Hippocampal formation (tissue), 2 donors: ENCODE measurements at regions not wholly inside any gene's neighbourhood (a gene's known extent, or its start where the extent isn't known, plus 50 kb on each side); places are given as distances from the start of the nearest gene placed in this dataset.

Experiments used
- DNase-seq, 2 donors: peaks; one replicate each; lab custom pipeline; 2025; lab: John Stamatoyannopoulos, UW

DNA sequence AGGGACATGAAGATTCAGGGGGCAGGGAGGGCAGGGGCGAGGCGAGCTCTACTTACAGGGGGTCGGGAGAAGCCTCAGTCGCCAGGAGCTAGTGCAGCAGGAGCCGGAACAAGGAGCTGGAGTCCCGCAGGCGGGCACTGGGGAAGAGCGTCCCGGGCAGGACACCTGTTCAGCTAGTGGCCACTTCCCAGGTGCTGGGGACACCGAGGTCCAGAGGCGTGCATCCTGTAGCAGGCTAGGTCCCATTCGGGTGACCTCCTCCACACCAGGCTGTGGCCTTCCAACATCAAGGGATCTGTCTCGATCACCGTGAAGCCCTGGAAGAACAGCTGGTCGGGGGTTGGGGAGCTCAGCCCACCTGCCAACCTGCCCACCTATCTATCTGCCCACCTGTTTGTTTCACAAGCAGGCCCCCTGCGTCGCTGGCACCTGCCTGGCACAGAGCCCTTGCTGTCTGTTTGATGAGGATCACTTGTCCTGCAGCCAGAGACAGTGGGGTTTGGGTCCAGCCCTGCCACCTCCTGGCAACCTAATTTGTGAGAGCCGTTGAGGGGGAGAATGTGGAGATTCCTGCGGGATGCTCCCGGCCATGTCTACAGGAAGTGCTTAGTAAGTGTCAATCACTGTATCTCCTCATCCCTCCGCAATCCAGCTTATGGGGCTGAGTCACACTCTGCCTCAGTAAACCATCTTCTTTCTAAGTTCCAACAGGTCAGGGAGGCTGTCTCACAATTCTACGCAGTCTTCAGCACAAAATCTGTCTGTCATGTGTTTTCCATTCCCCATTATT, 940.9 kb downstream of the BRD1 start:
- DNase-seq: no peak

DNA sequence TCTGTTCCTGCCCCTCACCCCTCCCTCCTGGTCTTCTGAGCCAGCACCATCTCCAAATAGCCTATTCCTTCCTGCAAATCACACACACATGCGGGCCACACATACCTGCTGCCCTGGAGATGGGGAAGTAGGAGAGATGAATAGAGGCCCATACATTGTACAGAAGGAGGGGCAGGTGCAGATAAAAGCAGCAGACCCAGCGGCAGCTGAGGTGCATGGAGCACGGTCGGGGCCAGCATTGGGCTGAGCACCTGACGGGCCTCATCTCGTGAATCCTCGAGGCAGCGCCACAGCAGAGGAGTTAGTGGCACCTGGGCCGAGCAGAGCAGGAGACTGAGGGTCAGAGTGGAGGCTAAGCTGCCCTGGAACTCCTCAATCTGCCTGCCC, 941.8 kb downstream of the BRD1 start:
- no peak for DNase-seq

DNA sequence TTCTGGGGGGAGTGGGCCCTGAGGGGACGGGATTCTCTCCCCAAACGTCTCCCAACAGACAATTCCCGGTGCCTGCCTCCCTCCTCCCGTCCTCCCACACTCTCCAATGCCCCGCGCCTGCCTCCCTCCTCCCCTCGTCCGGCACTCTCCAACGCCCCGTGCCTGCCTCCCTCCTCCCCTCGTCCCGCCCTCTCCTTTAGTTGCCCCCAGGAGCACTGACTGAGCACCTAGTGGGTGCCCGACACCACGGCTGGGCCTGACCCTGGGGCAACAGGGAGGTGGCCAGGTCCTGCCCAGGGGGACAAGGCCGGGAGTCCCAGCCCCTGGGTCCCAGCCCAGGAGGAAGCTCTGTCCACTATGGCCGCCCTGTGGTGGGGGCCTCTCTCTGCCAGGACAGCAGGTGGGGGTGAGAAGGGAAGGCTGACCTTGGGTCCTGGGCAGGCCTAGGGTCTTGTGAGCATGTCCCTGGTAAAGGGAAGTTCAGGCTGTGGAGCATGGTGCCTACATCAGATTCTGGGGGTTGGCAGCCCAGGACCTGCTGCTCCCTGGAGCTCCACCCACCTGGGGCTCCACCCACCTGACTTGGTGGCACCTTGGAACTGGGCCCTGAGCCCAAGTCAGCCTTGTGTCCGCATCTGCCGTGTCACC, 942.3 kb downstream of the BRD1 start:
- DNase-seq: no peak

DNA sequence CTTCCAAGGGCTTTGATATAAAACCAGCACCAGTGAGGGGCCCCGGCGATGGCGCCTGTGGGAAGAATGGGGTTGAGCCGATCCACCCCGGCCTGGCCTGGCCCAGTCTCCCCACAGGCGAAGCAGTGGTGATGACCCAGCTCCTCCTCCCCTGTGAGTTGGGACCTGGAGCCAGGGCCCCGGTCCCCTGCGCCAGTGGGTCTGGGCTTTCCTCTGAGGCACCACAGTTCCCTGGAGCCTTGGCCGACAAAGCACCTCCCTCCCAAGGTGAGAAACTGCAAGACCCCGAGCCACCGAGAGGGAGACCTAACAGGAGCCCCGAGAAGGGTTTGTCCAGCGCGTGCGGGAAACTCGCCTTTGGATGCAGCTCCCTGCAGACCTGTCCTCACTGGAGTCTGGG, 942.9 kb downstream of the BRD1 start:
- DNase-seq: no peak

DNA sequence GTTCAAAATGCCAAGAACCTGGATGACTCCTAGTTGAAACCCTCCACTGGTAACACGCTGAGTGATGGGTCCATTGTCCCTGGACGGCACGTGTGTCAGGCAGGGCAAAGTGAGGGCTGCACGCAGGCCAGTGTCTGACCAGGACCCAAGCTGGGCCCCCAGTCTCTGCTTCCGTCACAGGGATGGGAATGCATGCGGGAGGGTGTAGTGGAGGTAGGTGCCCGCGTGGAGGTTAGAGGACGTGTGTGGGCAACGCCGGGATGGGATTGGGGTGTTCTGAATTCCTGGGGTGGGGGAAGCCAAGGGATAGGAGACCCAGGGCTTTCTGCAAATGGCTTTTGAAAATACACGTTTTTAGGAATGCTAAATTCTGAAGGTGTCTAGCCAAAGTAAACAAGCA, 943.3 kb downstream of the BRD1 start:
- no peak for DNase-seq

DNA sequence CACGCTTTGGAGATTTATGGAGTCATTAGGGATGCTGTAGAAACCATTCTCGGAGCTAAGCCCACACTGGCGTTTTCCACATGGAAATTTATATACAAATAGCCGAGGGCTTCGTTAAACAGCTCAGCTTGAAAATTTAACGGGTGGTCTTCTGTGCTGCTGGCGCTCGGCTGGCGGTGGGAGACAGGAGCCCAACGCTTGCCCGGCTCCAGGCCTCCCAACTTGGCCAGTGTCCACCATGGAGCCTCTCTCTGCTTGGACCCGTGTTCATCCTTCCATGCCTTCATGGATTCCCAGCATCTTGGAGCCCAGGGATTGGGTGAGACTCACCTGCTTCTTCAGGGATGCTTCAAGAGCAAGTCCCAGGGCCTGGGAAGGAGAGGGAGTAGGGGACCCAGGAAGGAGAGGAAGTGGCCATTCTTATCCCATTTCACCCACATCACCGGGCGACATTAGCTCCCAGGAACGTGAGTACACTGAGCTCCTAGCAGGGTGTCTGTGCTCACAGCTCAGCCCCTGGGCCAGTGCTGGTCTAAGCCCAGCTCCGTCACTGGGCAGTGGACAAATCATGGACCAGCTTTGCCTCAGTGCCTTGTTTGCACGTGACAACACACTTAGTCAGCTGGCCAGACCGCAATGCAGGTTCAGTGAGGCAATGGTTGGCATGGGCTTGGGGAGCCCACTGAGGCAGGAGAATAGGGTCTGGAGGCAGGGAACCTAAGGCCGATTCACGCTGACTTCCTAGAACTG, 944.3 kb downstream of the BRD1 start:
- no peak for DNase-seq

DNA sequence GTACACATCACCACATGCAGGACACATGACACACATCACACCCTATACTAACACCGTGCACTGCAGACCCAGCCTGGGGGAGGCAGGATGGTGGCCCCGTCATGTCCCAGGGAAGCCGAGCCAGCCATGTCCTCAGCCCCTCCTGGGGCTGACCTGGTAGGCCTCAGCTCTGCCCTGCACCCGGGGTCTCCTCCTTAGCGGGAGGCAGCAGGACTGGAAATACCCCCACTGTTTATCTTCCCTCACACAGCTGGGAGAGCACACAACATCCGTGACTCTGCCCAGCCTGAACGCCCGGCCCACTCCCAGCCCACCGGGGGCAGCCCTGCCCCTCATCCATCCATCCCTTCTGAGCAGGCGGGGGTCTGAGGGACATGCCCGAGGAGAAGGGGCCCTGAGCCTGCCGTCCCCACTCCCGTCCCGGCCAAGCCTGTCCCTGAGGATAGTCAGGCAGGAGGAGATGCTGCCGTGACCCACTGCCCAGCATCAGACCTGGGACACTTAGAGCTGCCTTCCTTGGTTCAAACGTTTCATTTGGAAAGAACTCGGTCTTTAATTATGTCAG, 945.0 kb downstream of the BRD1 start:
- DNase-seq: no peak

DNA sequence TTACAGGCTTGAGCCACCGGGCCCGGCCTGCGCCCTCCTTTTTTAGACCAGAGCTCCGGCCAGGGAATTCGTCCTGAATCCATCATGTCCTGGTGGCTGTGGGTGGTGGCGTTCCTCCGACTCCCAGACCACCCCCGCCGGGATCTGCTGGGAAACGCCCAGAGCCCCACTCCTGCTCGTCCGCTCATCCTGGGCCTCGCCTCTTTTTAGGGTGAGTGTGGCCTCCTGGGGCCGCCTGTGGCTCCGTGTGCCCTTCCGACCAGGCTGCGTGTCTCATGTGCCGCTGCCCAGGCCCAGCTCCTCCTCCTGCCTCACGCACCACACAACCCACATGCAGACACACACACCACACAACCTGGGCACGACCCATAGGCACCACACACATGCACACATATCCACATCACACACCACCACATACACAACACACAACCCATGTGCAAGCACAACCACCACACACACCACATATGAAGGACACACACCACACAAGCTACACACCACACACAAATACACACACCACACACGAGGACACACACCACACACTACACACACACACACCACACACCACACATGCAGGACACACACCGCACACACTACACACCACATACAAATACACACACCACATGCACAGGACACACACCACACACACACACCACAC, 946.2 kb downstream of the BRD1 start:
- DNase-seq: no peak

DNA sequence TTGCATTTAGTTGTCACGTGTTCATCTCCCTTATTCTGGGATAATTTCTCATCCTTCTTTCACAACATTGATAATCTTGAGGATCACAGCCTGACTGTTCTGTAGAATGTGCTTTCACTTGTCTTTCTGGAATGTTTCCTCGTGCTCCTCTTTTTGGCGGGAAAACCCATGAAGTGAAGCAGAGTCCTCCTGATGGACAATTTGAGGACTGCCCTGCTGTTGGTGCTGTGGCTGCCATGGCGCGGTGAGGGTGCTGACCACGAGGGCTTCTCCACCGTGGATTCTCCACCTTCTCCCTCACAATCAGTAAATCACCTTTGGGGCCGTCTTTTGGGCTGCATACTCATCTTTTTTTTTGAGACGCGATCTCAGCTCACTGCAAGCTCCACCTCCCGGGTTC, 946.9 kb downstream of the BRD1 start:
- DNase-seq: no peak

DNA sequence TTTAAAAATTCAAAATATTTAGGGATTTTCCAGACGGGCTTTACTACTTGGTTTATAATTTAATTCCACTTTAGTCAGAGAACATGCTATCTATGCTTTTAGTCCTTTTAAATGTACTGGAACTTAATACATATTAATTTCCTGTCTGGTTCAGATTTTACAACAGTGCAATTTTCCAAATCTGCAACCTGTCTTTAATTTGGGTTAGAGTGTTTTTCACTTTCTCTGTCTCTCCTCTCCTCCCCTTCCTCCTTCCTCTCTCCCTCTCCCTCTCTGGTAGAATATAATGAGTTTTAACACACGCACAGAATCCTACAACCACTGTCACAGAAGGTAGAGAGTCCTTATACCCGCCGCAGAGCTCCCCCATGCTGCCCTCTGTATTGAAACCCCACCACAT, 950.7 kb downstream of the BRD1 start:
- DNase-seq: no peak

DNA sequence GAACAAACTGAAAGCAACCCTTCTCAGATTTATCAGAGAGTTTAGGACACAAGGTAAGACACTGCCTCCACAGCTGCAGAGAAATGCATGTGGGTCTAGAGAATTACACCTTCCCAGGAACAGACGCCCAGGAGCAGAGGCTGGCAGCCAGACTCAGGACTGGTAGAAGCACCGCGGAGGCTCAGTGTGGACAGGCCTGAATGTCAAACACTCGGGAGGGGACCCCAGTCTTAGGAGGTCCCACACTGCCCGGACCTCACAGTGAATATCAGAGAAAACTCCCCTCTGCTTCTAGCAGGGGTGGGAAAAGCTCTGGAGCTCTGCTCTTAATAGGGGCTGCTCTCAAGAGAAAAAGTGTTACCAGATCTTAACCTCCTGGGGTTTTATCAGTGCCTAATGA, 952.7 kb downstream of the BRD1 start:
- no peak for DNase-seq

DNA sequence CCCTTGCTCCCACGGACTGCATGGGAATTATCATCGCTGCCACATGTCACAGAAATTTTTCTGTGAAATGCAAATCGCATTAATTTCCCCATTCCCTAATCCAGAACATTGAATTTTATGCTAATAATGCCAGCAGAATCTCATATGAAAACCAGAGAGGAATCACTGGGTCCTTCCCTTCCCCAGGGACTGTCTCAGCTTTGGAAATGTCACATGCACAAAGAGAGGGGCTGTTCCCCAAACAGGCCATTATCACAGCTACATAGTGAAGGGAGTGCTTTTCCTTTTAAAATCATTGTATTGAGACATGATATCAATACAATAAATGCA, 954.5 kb downstream of the BRD1 start:
- no peak for DNase-seq

DNA sequence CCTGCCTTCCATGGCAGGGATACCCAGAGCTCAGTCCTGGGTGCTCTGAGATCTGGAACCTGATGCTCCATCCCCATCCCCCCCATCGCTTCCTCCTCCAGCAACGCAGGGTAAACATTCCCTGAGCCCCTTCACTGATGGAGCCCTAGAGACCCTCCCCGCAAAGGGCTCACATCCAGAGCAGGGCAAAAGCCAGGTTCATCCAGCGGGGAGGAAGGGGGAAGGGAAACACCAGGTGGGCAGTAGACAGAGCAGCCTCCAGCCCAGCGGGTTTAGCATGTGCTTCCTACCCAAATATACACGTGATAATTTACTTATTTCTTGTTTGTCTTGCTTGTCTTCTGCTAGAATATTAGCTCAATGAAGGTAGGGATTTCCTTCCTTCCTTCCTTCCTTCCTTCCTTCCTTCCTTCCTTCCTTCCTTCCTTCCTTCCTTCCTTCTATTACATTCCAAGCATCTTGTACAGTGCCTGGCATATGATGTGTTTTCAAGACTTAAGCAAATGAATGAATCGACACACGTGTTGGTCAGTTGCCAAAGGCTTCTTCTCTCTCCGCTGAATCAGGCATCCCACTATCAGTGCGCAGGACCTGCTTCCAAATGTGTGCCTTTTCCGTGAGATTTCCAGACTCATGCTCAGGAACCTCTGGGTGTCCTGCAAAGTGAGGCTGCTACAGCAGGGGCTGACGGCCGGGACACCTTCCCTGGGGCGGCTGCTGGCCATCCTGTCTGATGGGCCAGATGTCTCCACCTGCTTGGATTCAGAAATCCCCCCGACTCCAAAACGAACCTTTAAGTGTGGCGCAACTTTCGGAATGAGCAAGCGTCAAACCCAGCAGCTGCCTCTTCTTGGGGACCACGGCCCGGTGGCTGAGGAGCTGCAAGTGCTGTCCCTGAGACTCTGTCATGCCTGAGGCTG, 955.1 kb downstream of the BRD1 start:
- no peak for DNase-seq

DNA sequence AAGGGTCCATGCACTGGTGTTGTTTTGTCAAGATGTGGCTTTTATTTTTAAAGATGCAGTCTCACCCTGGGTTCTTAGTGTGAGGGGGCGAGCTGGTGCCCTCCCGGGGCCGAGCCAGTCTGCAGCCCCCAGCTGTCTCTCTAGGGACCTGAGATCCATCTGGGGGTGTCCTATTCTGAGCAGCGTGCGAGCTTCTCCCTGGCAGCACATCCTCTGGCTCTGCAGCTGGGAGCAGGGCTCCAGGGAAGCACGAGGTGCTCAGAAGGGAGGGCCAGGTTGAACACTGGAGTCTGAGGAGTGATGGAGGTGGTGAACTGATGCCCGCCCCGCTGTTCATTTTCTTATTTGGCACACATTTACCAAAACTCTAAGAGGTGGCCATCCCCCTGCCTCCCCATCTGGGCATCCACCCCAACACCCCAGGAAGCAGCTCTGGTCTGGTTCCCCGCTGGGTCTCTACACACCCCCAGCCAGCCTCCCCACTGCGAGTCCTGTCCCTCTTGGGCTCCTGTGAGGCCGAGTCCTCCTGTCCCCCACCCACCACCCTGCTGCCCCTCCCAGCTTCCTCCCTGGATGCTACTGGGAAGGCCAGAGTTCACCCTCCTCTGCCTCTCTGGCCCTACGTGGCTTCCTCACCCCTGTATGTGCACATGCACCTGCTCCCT, 956.4 kb downstream of the BRD1 start:
- no peak for DNase-seq

DNA sequence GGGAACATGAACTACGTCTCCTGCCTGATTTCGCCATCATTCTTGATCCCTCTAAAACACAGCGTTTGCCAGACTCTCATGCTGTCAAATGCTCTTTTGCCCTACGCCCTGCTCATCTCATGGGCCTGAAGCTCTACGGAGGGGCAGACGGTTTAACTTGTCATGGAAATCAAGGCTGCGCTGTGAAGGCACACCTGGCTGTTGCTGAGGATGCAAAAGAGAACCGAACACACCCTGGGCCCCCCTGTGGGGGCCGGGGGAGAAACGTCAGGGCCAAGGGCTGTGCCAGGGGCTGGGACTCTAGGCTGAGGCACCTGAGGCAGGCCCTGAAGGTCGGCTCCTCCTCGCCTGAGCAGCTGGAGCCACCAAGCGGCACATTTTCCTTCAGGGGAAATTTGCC, 957.2 kb downstream of the BRD1 start:
- DNase-seq: no peak

DNA sequence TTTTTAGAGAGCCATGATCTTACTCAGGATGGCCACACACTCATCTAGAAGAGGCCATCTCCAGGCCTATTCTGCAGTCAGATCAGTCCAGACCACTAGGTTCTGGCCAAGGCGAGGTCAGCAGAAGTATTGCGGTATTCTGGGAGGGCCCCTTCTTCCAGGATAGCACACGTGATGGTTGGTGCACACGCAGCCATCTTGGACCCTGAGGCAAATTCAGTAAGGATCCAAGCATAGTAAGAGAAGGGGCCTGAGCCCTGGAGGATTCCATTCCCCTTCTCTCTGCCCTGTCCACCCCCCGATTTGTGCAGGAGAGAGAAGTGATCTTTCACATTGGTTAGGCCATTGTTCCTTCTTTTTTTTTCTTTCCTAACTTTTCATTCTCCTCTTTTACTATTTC, 957.9 kb downstream of the BRD1 start:
- DNase-seq: no peak

DNA sequence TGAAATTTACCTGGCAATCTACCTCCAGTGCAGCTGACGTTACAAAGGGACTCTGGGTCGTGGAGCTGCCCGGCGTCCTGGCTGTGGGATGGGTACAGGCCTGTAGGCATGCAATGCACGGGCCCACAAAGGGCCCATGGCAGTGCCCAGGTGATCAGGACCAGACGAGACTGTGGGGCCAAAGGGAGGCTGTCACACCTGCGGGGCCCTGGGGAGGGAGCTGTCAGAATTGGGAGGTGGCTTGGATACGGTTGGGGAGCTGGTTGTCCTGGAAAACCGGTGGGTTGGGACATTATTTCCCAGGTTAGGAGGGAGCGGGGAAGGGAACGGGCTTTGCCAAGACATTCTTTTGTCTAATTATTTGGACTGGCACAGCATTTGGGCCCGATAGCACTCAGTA, 958.5 kb downstream of the BRD1 start:
- no peak for DNase-seq

DNA sequence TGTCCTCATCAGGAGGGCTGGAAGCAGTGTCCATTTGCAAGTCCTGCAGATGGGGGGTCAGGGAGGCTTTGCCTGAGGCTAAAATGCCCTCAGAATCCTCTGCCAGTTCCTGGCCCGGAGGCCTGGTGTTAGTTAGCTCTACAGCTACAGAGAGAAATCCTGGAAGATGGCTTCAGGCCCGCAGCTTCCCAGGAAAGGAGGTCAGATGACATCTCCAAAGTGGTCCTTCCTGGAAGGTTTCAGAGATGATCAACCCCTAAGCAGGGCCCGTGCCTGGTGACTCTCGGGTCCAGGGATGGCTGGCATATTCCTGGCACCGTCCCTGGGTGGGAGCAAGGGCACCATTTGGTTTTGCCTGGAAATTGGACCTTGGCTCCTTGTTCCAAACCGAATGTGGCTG, 959.1 kb downstream of the BRD1 start:
- DNase-seq: no peak

DNA sequence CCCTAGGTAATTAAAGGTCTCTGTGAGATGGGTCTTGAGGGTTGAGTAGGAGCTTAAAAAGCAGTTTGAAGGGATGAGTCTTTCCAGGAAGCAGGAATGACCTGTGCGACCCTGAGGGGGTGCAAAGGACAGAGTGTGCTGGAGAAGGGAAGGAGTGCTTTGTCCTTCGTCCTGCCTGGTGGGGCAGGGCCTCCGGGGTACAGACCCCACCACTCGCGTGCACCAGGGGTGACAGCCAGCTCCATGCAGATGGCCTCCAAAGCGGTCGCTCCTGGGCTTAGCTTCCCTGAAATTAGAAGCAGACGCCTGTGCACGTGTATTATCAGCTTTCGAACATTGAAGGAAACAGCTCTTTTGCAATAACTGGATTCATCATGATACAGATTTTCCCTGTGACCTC, 959.8 kb downstream of the BRD1 start:
- no peak for DNase-seq

DNA sequence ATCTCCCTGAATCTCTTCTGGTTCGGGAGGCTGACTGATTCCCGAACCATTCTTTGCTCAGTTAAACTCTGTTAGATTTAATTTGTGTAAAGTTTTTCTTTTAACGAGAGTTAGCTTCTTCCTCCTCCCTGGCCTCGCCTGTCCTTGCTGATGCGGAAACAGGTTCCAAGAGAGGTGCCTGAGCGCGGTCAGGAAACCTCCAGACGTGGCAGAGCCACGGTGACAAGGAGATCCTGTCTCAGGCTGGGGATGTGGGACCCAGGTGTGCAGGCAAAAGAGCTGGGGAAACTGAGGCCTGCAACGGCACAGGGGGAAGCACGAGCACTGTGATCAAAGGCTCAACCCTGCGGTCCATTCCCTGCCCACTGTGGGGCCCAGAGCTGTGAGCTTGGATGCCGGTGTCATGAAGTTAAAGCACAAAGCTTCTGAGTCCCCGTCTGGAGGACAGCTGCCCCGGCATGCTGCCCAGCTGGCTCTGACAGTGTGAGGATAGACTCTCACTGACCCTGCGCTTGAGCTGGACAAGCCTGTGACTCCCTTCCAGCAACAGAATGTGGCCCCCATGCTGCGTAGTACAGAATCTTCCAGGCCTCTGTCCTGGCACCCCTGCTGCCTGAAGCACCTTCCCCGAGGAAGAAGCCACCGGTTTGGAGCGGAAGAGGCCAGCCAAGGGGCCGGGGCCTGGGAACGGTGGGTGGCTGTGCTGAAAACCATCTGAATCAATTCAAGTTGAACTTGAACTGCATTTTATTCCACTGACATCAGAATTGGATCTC, 960.6 kb downstream of the BRD1 start:
- no peak for DNase-seq
